Activated T-helper 1 cell treated with anti-CD3 and anti-CD28 coated beads, Interleukin-2, amount 50 U/mL, for 16 hours (primary cell): ENCODE measurements at regions not wholly inside any gene's neighbourhood (a gene's known extent, or its start where the extent isn't known, plus 50 kb on each side); places are given as distances from the start of the nearest gene placed in this dataset.

Experiments used
- DNase-seq, 2 donors: peaks; one replicate each; pipeline ENCODE4 v3.0.0-alpha.2; 2020; ENCODE audit warnings: low read depth in 1 of 2, low spot score in 1 of 2

DNA sequence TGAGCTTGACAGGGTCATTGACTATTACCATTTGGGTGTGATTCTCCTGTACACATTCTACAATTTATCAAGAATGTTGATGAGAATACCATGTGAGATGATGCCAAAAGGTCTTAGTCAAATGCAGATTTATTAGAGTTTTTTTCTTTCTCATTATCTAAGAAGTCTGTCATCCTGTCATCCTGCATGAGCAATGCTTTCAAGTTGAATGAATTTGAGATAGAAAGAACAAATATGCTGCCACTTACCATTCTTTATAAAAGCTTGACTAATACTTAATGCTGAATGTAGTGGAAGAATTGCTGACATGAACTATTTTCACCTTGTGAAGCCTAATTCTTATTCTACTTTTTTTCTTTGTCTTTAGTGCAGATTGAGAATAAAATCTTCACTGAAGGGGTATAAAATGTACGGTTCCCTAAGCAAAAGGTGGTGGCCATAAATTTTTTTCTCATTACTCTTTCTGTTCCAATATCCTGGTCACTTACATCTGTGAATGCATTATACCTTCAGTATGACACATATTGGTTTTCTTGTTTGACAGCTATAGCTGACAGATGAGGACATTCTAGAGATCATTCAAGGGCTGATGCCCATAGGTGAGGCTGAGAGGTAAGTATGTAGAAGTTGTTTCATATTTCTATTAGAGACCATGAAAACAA is 1434.7 kb downstream of the SLITRK1 start:
- DNase-seq, result no peak

DNA sequence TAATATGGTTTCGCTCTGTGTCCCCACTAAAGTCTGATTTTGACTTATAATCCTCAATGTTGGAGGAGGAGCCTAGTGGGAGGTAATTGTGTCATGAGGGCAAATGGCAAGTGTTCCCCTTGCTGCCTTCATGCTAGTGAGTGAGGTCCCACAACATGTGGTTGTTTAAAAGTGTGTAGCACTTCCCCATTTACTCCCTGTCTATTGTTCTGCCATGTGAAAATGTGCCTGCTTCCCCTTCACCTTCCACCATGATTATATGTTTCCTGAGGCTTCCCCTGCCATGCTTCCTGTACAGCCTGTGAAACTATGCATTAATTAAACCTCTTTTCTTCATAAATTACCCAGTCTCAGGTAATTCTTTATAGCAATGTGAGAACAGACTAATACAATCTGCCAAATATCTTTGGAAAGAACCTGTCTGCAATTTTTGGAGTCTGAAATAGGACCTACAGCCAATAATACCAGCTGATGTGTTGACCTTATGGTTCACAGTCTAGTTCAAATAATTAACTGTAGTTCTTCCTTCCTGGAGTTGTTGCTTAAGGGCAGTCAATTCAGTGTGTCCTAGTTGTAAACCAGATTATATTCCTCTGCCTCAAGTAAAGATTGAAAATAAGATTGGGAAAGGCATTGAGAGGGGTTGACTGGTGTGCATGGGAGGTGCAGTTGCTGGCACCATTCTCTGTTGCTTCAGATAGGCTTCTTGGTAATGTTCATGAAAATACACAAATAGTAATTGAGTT is 1442.9 kb downstream of the SLITRK1 start:
- DNase-seq, result no peak

DNA sequence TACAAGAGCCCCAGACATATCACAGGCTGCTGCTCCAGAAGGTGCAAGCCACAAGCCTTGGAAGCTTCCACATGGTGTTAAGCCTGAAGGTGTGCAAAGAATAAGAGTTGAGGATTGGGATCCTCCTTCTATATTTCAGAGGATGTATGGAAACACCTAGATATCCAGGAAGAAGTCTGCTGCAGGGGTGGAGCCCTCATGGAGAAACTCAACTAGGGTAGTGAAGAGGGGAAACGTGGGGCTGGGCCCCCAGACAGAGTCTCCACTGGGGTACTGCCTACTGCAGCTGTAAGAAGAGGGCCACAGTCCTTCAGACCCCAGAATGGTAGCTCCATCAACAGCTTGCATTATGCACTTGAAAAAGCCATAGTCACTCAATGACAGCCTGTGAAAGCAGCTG is 1444.0 kb downstream of the SLITRK1 start:
- no peak for DNase-seq

DNA sequence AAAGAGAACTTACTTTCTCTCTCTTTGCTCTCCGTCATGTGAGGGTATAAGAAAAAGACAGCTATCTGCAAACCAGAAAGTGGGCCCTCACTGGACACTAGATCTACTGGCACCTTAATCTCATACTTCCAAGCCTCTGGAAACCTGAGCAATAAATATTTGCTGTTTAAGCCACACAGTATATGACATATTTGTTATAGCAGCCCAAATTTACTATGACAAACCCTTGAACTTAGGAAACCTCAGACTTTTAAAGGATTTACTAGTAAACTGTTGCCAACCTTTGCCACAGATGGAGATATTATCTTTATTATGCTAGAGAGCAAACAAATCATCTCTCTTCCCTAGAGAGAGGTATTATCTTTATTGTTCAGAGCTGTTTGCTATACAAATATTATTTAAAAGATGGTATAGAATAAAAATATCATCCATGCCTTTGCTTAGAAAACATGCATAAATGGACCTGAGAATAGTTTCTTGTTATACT is 1446.1 kb downstream of the SLITRK1 start:
- no peak for DNase-seq

DNA sequence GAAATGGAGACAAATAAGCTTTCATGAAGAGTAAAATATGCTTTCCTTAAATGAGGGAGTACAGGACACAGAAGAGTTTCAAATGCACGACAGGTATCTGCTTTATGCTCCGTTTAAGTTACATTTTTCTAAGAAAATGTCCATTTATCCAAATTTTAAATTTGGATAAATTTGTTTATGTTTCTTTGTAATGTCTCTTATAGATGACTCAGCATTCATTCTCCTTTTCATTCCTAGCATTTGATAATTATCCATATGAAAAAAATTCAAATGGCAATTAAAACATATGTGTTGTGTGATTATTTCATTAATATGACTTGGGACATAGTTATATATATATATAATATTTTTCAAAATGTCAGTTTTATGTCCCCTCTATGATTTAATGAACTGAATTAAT is 1449.3 kb downstream of the SLITRK1 start:
- DNase-seq, result no peak

DNA sequence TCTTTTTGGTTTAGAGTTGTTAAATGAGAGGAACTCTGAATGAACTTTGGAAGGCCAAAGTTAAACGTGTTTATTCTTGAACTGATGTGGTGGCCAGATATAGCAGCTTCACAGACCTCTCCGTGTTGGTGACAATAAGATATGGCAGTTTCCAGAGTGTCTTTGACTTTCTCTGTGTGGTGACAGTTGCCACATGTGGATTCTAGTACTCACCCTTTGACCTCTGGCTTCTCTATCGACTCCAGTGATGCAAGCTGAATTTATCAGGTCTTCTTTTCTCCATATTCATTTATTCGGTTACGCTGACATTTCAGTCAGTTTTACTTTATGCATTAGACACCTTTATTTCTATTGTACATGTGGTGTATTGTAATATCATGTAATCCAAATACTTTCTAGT is 1469.5 kb downstream of the SLITRK1 start:
- DNase-seq, result no peak

DNA sequence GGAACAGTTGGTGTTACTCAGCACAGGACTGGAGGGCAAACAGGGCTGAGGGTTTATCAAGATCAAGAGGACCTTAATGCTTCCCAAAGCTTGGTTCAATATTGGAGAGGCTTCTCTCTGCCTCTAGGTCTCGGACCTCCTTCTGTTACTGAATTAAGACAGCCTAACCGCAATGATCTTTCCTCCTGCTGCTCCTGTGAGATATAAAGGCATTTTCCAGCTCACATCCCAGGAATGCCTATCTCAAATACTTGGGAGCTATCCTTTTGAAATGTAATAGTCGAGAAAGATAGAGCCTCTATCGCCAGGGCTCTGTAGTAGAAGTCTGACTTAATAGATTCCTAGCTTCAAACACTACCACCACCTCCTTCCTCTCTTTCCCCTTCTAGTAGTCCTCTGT is 1475.0 kb downstream of the SLITRK1 start:
- DNase-seq, result no peak

DNA sequence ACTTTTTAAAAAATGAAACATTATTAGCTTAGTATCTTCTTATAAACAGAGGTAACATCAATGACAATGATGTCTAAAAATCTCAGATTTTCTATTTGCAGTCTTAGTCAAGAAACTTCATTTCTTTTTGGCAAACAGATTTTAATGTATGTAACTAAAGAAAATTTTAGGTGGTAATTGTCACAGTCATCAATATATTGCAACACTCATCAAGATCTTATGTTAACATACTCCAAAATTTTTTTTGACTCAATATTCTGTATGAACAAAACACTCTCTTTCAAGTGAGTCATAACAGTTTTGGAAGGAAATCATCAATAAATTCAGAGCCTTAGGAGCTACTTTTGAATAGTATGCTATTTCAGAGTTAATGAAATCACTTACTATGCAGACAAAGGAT is 1507.6 kb downstream of the SLITRK1 start:
- no peak for DNase-seq

DNA sequence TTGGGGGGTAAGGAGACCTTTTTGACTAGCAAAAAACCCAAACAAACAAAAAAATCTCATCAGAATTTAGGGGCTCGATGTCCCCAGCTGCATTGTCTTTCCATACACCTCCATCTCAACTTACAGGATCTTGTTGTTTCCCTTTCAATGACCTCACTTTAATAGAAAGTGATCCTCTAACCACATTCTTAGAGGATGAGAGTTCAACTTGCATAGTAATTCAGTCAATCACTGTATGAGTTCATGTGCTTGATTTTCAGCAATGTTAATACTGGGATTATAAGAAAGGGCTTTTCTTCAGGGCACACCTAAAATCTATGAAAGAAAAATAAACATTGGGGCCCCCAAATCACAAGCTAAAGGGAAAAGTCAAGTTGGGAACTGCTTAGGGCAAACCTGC is 1512.0 kb downstream of the SLITRK1 start:
- no peak for DNase-seq

DNA sequence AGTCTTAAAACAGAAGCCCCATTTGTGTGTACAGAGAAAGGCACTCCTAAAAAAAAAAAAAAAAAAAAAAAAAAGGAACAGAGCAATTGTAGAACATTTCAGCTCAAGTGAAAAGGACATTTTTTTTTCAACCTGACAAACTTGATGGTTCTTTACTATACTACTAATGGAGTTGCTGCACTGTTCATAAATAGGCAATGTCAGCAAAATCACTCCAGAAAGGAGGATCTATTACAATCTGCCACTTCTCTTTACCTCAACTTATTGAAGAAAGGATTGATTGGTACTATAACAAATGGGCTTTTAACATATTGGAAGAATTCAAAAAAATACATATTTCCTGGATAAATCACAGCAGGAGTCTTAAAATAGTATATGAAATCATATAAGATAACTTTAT is 1517.7 kb downstream of the SLITRK1 start:
- no peak for DNase-seq

DNA sequence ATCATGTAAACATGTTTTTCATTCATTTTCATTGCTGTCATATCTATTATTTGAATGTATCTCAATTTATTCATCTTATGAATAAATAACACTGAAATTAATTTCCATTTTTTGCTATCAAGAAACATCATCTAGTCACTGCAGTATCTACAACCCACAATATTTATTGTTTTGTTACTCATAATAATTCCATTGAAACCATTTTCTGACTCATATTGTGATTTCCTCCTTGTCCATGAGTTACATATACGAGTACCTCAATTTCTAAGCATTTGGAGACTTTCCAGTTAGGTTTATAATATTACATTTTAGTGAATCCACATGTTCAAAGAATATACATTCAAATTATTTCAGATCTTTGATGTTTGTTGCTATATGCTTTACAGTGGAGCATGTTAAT is 1524.0 kb downstream of the SLITRK1 start:
- no peak for DNase-seq

DNA sequence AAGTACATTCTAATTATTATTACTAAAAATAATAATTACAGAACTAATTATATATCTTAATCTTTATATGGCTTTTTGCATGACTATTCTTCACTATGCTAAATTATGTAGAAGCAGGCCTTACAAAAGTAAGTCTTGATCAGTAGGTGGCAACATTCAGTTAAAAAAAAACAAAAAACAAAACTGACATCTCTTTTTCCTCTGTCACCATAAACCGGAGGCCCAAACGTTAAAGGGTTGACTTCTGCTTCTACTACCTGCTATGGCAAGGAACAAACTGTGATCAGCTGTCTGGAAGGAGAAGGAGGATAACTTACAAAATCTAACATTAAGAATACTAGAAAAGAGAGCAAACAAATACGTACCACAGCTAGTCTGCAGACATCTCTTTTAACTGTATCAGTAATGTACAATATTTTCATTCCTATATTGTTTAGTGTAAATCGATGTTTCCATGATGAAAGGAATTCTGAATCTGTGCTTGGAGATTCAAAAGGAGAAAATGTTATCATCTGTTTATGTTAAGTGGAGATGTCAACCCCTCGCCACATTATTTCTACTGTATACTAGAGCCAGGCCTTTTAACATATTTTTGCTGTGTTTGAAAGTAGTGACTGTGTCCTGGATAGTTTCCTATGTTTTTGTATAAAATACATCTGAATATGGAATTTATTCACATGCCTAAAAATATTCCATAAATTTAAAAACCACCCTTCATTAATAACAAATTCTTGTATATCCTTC is 1525.4 kb downstream of the SLITRK1 start:
- no peak for DNase-seq

DNA sequence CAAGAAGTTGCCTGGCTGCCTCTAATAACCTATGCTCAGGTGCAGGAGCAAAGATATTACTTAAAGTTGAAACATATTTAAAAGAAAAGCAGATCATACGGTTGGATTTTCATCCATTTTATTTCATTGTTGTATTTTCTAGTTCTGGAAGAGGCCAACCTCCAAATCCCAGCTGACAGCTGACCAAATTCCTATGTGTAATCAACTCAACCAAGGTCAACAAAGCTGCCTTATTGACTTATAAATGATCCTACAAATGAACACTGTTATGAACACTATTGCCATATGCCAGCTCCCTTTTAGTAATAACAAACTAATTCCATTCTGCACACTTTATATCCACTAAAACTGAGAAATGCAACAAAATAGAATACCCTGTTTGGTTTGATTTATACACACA is 1537.4 kb downstream of the SLITRK1 start:
- no peak for DNase-seq

DNA sequence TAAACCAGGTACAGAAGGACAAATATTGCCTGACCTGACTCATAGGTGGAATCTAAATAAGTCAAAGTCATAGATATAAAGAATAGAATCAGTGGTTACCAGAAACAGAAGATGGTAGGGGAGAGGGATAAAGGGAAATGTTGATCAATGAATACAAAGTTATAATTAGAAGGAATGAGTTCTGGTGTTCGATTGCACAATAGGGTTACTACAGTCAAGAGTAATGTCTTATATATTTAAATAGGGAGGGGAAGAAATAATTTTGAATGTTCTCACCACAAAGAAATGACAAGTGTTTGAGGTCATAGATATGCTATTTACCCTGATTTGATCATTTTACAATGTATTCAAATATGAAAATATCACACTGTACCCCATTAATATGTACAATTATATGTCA is 1541.2 kb downstream of the SLITRK1 start:
- DNase-seq, result no peak

DNA sequence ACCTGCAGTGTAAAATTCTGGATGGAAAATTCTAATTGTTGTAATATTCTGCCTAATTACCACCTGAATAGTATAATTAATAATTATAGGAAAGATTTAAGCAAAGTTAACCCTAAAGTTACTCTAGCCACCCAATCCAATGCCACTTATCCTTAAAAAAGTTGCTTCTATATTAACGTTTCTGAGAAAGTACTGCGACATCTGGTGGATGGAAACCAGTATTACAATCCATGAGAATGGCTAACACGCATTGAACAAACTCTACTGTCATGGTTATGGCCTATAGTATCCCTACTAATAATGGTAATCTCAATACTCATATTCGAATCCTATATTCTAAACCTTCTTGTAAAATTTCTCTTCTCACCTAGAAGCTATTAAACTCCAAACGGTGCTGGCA is 1551.8 kb downstream of the SLITRK1 start:
- DNase-seq, result no peak

DNA sequence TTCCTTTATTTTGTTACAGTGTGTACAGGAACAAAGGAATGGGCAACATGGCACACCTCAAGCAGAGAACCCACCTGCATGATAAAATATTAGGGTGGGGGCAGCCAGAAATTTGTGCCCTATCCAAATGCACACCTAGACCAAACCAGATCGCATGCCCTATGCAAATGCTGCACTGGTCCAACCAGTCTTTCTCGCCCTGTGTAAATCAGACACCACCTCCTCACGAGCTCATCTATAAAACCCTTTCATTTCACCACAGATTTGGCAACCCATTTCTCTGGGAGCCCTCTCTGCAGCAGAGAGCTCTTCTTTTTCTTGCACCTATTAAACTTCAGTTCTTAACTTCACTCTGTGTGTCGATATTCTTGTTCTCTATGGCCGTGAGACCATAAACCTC is 1559.2 kb downstream of the SLITRK1 start:
- no peak for DNase-seq

DNA sequence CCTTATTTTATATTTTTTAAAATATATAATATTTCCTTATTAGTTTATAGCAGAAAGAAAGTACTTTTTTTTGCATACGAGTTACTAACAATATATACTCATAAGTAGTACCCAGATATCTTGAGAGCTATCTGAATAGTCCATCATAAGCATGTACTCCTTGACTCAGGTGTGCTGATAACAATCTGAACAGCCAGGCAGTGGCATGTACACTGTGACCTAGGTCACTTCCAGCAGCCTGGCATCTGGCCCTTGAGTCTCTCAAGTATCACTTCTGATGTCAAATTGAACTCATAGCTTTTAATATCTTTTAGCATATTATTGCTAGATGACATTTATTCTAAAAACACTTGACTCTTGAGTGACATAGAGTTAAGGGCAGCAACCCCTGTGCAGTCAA is 1576.7 kb downstream of the SLITRK1 start:
- DNase-seq, result no peak

DNA sequence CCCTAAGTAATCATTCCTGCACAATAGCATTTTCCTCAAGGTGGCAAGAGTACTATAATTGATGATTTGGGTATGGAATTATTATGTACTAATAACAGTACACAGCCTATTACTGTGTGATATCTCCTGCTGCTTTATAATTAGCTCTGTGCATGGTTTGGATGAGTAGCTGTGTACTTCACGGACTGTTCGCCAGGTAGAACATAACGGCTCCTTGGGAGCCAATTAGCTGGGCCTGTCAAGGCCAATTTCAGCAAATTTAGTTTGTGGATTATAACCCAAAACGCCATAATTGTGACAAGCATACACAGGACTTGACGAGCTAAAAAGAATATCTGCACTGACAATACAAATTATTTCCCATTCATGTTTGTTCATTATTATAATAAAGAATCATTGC is 1584.2 kb downstream of the SLITRK1 start:
- DNase-seq, result no peak

DNA sequence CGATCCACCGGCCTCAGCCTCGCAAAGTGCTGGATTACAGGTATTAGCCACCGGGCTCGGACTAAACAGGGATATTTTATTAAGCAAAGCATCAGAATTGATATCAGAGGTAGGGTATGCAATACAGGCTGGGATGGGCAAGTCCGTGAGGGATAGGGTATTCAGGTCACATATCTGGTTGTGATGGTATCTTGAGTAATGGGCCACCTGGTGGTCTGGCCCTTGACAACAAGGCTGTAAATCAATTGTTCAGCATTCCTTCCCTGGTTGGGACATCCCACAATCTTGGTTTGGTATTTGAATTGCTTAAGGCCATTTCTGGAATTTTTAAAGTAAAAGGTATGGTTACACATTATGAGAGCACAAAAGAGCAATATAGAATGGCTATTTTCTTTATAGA is 1588.0 kb downstream of the SLITRK1 start:
- no peak for DNase-seq

DNA sequence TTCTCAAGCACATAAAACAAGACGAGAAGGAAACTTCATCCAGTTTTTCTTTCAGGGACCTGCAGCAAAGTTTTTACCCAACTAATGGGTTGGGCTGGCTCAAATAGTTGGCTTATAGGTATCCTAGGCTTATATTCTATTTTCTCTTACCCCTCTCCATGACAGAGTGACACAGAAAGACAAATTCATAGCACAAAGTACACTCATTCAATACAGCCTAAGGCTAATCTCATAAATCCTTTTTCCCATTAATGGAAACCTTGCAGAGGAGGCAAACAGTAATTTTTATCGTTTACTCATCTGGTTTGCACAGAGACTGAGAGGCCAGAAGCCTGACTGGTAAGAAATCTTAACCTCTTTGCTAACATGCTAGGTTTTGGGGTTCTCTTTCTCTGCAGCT is 1589.9 kb downstream of the SLITRK1 start:
- no peak for DNase-seq

DNA sequence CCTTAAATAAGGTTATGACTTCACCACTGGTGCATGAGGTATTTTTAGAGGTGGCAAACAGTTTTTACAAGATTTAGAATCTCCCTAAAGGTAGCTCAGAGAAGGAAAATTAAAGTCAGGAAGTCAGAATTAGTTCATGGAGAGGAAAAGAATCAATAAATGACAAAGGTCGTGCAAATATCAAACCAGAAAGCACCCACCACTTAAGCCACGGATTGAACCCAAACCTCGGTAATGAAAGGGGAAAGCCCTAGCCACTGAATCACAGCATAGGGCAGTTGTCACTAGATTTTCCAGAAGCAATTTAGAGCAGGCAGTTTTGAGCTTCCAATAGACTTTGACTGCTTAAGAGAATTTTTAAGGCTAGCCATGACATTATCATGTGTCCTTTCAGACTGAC is 1590.4 kb downstream of the SLITRK1 start:
- DNase-seq, result no peak

DNA sequence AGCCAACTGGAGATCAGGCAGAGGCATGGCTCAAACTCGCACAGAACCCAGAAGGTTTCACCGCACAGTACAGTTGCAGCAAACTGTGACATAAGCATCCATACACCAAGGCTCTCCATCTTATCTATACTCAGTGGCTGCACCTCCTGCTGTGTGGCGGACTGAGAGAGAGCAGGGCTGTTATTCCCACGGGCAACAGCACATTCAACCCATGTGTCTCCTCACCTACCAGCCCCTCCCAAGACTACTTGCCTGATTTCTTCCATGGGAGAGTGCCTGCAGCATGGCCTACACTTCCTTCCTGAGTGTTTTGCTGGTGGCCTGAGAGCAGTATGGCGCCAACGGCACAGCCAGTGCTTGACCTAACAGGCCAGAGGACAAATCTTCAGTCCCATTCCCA is 1606.6 kb downstream of the SLITRK1 start:
- no peak for DNase-seq
